Loucy (cell line): ENCODE measurements at regions not wholly inside any gene's neighbourhood (a gene's known extent, or its start where the extent isn't known, plus 50 kb on each side); places are given as distances from the start of the nearest gene placed in this dataset.

Source experiments
- EZH2phosphoT487 ChIP-seq: fragments of 200-600 bp; IDR thresholded peaks from 2 replicates; pipeline ENCODE4 v1.6.1; 2018; ENCODE audit warnings: antibody characterized with exemption, mild to moderate bottlenecking, moderate library complexity, borderline replicate concordance
- TF ChIP-seq, protein P1 (sequence below): fragments of 200-600 bp; sonication (generic); conservative IDR thresholded peaks from 2 replicates; pipeline ENCODE4 v1.5.1; 2014; ENCODE audit warnings: mild to moderate bottlenecking, antibody characterized with exemption, low read length

DNA sequence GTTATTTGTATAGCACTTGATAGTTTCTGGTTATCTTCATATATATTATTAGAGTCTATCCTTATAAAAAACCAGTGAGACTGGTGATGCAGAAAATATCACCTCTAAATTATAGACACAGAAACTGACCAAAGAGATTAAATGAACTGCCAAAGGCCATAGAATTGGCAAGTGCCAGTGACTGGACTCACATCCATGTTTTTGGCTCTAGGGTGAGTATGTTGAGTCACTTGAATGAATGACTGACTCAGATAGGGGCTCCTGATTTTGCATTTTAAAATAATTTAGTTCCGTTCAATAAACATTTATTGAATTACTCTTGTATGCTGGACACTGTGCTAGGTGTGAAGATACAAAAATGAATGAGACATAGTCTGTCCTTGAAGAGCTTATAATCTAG lies 70.7 kb downstream of the NR2F1 start:
- TF ChIP-seq, protein P1, sequence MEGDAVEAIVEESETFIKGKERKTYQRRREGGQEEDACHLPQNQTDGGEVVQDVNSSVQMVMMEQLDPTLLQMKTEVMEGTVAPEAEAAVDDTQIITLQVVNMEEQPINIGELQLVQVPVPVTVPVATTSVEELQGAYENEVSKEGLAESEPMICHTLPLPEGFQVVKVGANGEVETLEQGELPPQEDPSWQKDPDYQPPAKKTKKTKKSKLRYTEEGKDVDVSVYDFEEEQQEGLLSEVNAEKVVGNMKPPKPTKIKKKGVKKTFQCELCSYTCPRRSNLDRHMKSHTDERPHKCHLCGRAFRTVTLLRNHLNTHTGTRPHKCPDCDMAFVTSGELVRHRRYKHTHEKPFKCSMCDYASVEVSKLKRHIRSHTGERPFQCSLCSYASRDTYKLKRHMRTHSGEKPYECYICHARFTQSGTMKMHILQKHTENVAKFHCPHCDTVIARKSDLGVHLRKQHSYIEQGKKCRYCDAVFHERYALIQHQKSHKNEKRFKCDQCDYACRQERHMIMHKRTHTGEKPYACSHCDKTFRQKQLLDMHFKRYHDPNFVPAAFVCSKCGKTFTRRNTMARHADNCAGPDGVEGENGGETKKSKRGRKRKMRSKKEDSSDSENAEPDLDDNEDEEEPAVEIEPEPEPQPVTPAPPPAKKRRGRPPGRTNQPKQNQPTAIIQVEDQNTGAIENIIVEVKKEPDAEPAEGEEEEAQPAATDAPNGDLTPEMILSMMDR = no peak
- TF ChIP-seq EZH2phosphoT487 = no peak
